ENCODE measurements at regions not wholly inside any gene's neighbourhood (a gene's known extent, or its start where the extent isn't known, plus 50 kb on each side); places are given as distances from the start of the nearest gene placed in this dataset.

- H3K9me3 ChIP-seq = peaks cover 9% of the 10 kb centered on the region; the same call in 1 of the 2 replicates
- no peaks in the 10 kb centered on the region for H3K27me3 ChIP-seq (replicated peaks; ENCODE audit: control insufficient read depth, insufficient read depth, low read length)
- no peak overlapping the region for H3K27ac Mint-ChIP-seq (ENCODE audit: unreplicated experiment)
- DNase-seq = no peak
- H3K36me3 Mint-ChIP-seq (ENCODE audit: insufficient read depth, unreplicated experiment) = no peaks in the 10 kb centered on the region
- no peaks in the 10 kb centered on the region for H3K4me1 ChIP-seq
- CTCF ChIA-PET = no interaction called here
- POLR2A ChIA-PET = no interaction called here
- no TSS peak for BruUV-seq (replicated peaks)
- H3K4me1 Mint-ChIP-seq (ENCODE audit: low read depth, unreplicated experiment) = no peaks in the 10 kb centered on the region
- H3K27me3 Mint-ChIP-seq (ENCODE audit: insufficient read depth, unreplicated experiment) = no peaks in the 10 kb centered on the region
- no peak for TF ChIP-seq CTCF (IDR thresholded peaks at IDR 0.05; ENCODE audit: insufficient read depth in 1 of 2, low read depth in 1 of 2, low read length in 1 of 2, severe bottlenecking in 1 of 2, unreplicated experiment in 1 of 2)
- no peak overlapping the region for H3K4me3 Mint-ChIP-seq (ENCODE audit: unreplicated experiment)
- intact Hi-C loops (cut with micrococcal nuclease; ENCODE audit: unreplicated experiment) = no loop called here
- peaks cover 50% of the 10 kb centered on the region for H3K9me3 Mint-ChIP-seq (ENCODE audit: unreplicated experiment)
- H3K4me3 ChIP-seq (ENCODE audit: low read depth, low read length) = no peak overlapping the region
- H3K36me3 ChIP-seq (ENCODE audit: control insufficient read depth, insufficient read depth, low read length) = no peaks in the 10 kb centered on the region
These were observed 687.6 kb downstream of the DCDC2C start for GRCh38 chr2:4391013-4391412.

- peaks cover 20% of the 10 kb centered on the region for H3K9me3 Mint-ChIP-seq (ENCODE audit: unreplicated experiment)
- no peak for TF ChIP-seq CTCF (IDR thresholded peaks at IDR 0.05; ENCODE audit: insufficient read depth in 1 of 2, low read depth in 1 of 2, low read length in 1 of 2, severe bottlenecking in 1 of 2, unreplicated experiment in 1 of 2)
- intact Hi-C loops (cut with micrococcal nuclease; ENCODE audit: unreplicated experiment) = no loop called here
- Histone ChIP-seq H3K36me3 (ENCODE audit: control insufficient read depth, insufficient read depth, low read length) (no peaks in the 10 kb centered on the region), H3K9me3 (0 out of 2 replicates have a peak, but pooled peaks cover 3% of the 10 kb centered on the region), H3K27me3 (replicated peaks; ENCODE audit: control insufficient read depth, insufficient read depth, low read length) (no peaks in the 10 kb centered on the region), H3K4me1 (no peaks in the 10 kb centered on the region), H3K4me3 (ENCODE audit: low read depth, low read length) (no peak overlapping the region)
- no peak overlapping the region for H3K4me3 Mint-ChIP-seq (ENCODE audit: unreplicated experiment)
- no peaks in the 10 kb centered on the region for H3K4me1 Mint-ChIP-seq (ENCODE audit: low read depth, unreplicated experiment)
- H3K27me3 Mint-ChIP-seq (ENCODE audit: insufficient read depth, unreplicated experiment) = no peaks in the 10 kb centered on the region
- no peak overlapping the region for H3K27ac Mint-ChIP-seq (ENCODE audit: unreplicated experiment)
- no peaks in the 10 kb centered on the region for H3K36me3 Mint-ChIP-seq (ENCODE audit: insufficient read depth, unreplicated experiment)
- POLR2A ChIA-PET = no interaction called here
- BruUV-seq (replicated peaks) = no TSS peak
- CTCF ChIA-PET = no interaction called here
- no peak for DNase-seq
These were observed 701.0 kb downstream of the DCDC2C start for GRCh38 chr2:4404363-4404762.

GRCh38 chr2:4408321-4408720, 704.9 kb downstream of the DCDC2C start:
- intact Hi-C loops (cut with micrococcal nuclease; ENCODE audit: unreplicated experiment) = no loop called here
- Histone ChIP-seq H3K4me1 (no peaks in the 10 kb centered on the region), H3K27me3 (replicated peaks; ENCODE audit: control insufficient read depth, insufficient read depth, low read length) (no peaks in the 10 kb centered on the region), H3K36me3 (ENCODE audit: control insufficient read depth, insufficient read depth, low read length) (no peaks in the 10 kb centered on the region), H3K9me3 (no peaks in the 10 kb centered on the region), H3K4me3 (ENCODE audit: low read depth, low read length) (no peak overlapping the region)
- POLR2A ChIA-PET = no interaction called here
- Mint-ChIP-seq H3K27me3 (ENCODE audit: insufficient read depth, unreplicated experiment) (no peaks in the 10 kb centered on the region), H3K4me3 (ENCODE audit: unreplicated experiment) (no peak overlapping the region), H3K9me3 (ENCODE audit: unreplicated experiment) (no peaks in the 10 kb centered on the region), H3K36me3 (ENCODE audit: insufficient read depth, unreplicated experiment) (peaks cover 5% of the 10 kb centered on the region), H3K4me1 (ENCODE audit: low read depth, unreplicated experiment) (no peaks in the 10 kb centered on the region), H3K27ac (ENCODE audit: unreplicated experiment) (no peak overlapping the region)
- no peak for TF ChIP-seq CTCF (IDR thresholded peaks at IDR 0.05; ENCODE audit: insufficient read depth in 1 of 2, low read depth in 1 of 2, low read length in 1 of 2, severe bottlenecking in 1 of 2, unreplicated experiment in 1 of 2)
- no TSS peak for BruUV-seq (replicated peaks)
- no peak for DNase-seq
- CTCF ChIA-PET = no interaction called here

Measured in Caco-2 (cell line).